CD4-positive, alpha-beta memory T cell (primary cell): ENCODE measurements at regions not wholly inside any gene's neighbourhood (a gene's known extent, or its start where the extent isn't known, plus 50 kb on each side); places are given as distances from the start of the nearest gene placed in this dataset.

Experiments used
- CTCF ChIA-PET: fragments of 350-600 bp; sonication (Branson Sonifier 250); formaldehyde crosslinking; loops from one replicate; lab custom pipeline; 2021; ENCODE audit warnings: inconsistent platforms; ENCODE audit not compliant: partially characterized antibody; lab: Charles Lee
- POLR2A ChIA-PET: fragments of 350-600 bp; sonication (Branson Sonifier 250); formaldehyde crosslinking; loops from one replicate; lab custom pipeline; 2021; ENCODE audit not compliant: partially characterized antibody; lab: Charles Lee
- DNase-seq, 5 donors: peaks; one replicate each; pipeline versions ENCODE4 v3.0.0 to v3.0.0-alpha.2; 2020 to 2022; ENCODE audit warnings: mixed read lengths in 1 of 5
- H3K27ac ChIP-seq: one replicate; pipeline ENCODE4 v1.7.0; 2013; ENCODE audit warnings: low read depth, low read length
- H3K27me3 ChIP-seq: 2 replicates; pipeline ENCODE4 v1.7.0; 2013; ENCODE audit warnings: mild to moderate bottlenecking, low read length, moderate library complexity; ENCODE audit not compliant: insufficient read depth
- H3K36me3 ChIP-seq: 2 replicates; pipeline ENCODE4 v1.7.0; 2013; ENCODE audit warnings: mild to moderate bottlenecking, low read length, moderate library complexity; ENCODE audit not compliant: insufficient read depth
- H3K4me1 ChIP-seq: 2 replicates; pipeline ENCODE4 v1.7.0; 2013; ENCODE audit warnings: mild to moderate bottlenecking, low read length, moderate library complexity; ENCODE audit not compliant: insufficient read depth
- H3K4me3 ChIP-seq, 2 donors: one replicate each; pipeline ENCODE4 v1.7.0; 2013; ENCODE audit warnings: low read length in 2 of 2, mild to moderate bottlenecking in 1 of 2
- H3K9me3 ChIP-seq, 2 donors: one replicate each; pipeline ENCODE4 v1.7.0; 2013; ENCODE audit warnings: low read length in 2 of 2, control low read depth in 1 of 2; ENCODE audit not compliant: control insufficient read depth in 1 of 2
- H3K27ac Mint-ChIP-seq, 7 donors: one replicate each; pipeline ENCODE4 v1.8.0; 2020 to 2021; ENCODE audit warnings: mixed read lengths in 7 of 7, mild to moderate bottlenecking in 6 of 7, inconsistent platforms in 3 of 7, moderate library complexity in 3 of 7
- H3K27me3 Mint-ChIP-seq, 2 donors: one replicate each; pipeline ENCODE4 v1.8.0; 2020 to 2021; ENCODE audit warnings: mixed read lengths in 2 of 2
- H3K36me3 Mint-ChIP-seq, 2 donors: one replicate each; pipeline ENCODE4 v1.8.0; 2020 to 2021; ENCODE audit warnings: mixed read lengths in 2 of 2, inconsistent platforms in 1 of 2, mild to moderate bottlenecking in 1 of 2
- H3K4me1 Mint-ChIP-seq, 4 donors: one replicate each; pipeline ENCODE4 v1.8.0; 2020 to 2021; ENCODE audit warnings: mixed read lengths in 4 of 4, mild to moderate bottlenecking in 1 of 4
- H3K4me3 Mint-ChIP-seq, 8 donors: one replicate each; pipeline ENCODE4 v1.8.0; 2020 to 2021; ENCODE audit warnings: mixed read lengths in 8 of 8, mild to moderate bottlenecking in 7 of 8, moderate library complexity in 6 of 8, inconsistent platforms in 3 of 8
- H3K9me3 Mint-ChIP-seq, 8 donors: one replicate each; pipeline ENCODE4 v1.8.0; 2020 to 2021; ENCODE audit warnings: mixed read lengths in 8 of 8, mild to moderate bottlenecking in 5 of 8, inconsistent platforms in 3 of 8, moderate library complexity in 1 of 8
- intact Hi-C: fragments of 100-400 bp; cut with micrococcal nuclease; formaldehyde crosslinking; loops from one replicate; pipeline ENCODE4 v1.15.1; 2023

- POLR2A ChIA-PET: no interaction called here
- no peaks in the 10 kb centered on the region for H3K9me3 ChIP-seq
- no peaks in the 10 kb centered on the region for H3K4me1 ChIP-seq
- H3K27me3 ChIP-seq: no peaks in the 10 kb centered on the region
- Mint-ChIP-seq H3K36me3 (no peaks in the 10 kb centered on the region), H3K27ac (no peak overlapping the region), H3K27me3 (peaks cover 0 to 1% of the 10 kb centered on the region in 2 donors), H3K4me3 (no peak overlapping the region), H3K9me3 (no peaks in the 10 kb centered on the region), H3K4me1 (no peaks in the 10 kb centered on the region)
- CTCF ChIA-PET: no interaction called here
- DNase-seq: no peak
- no peak overlapping the region for H3K4me3 ChIP-seq
- intact Hi-C loops: no loop called here
- no peak overlapping the region for H3K27ac ChIP-seq
- no peaks in the 10 kb centered on the region for H3K36me3 ChIP-seq
Measured at GRCh38 chr1:57741521-57741920, 317.7 kb upstream of the DAB1 start.

GRCh38 chr1:57736940-57737339 is 313.1 kb upstream of the DAB1 start:
- H3K27ac Mint-ChIP-seq: no peak overlapping the region
- ChIA-PET CTCF (no interaction called here), POLR2A (no interaction called here)
- no peaks in the 10 kb centered on the region for H3K36me3 Mint-ChIP-seq
- H3K9me3 ChIP-seq: no peaks in the 10 kb centered on the region
- H3K4me3 ChIP-seq: no peak overlapping the region
- intact Hi-C loops: no loop called here
- peaks cover 0 to 1% of the 10 kb centered on the region in 2 donors for H3K27me3 Mint-ChIP-seq
- no peak for DNase-seq
- H3K4me3 Mint-ChIP-seq: no peak overlapping the region
- peaks cover 0 to 3% (median 0%) of the 10 kb centered on the region in 8 donors for H3K9me3 Mint-ChIP-seq
- H3K4me1 Mint-ChIP-seq: no peaks in the 10 kb centered on the region
- H3K4me1 ChIP-seq: no peaks in the 10 kb centered on the region
- H3K27ac ChIP-seq: no peak overlapping the region
- H3K27me3 ChIP-seq: no peaks in the 10 kb centered on the region
- no peaks in the 10 kb centered on the region for H3K36me3 ChIP-seq

- no peak overlapping the region for H3K27ac Mint-ChIP-seq
- no peak overlapping the region for H3K4me3 Mint-ChIP-seq
- DNase-seq: no peak
- H3K27me3 Mint-ChIP-seq: peaks cover 0 to 2% of the 10 kb centered on the region in 2 donors
- H3K36me3 ChIP-seq: no peaks in the 10 kb centered on the region
- H3K27me3 ChIP-seq: no peaks in the 10 kb centered on the region
- peaks cover 0 to 1% (median 0%) of the 10 kb centered on the region in 4 donors for H3K4me1 Mint-ChIP-seq
- H3K9me3 Mint-ChIP-seq: no peaks in the 10 kb centered on the region
- no peak overlapping the region for H3K27ac ChIP-seq
- H3K9me3 ChIP-seq: no peaks in the 10 kb centered on the region
- no peaks in the 10 kb centered on the region for H3K4me1 ChIP-seq
- ChIA-PET CTCF (no interaction called here), POLR2A (no interaction called here)
- no peaks in the 10 kb centered on the region for H3K36me3 Mint-ChIP-seq
- intact Hi-C loops: no loop called here
- no peak overlapping the region for H3K4me3 ChIP-seq
Measured at GRCh38 chr1:57729181-57729580, 305.3 kb upstream of the DAB1 start.

GRCh38 chr1:57727121-57727520 is 303.3 kb upstream of the DAB1 start:
- no peak for DNase-seq
- Histone ChIP-seq H3K27me3 (no peaks in the 10 kb centered on the region), H3K4me3 (no peak overlapping the region), H3K9me3 (no peaks in the 10 kb centered on the region), H3K4me1 (no peaks in the 10 kb centered on the region), H3K27ac (no peak overlapping the region), H3K36me3 (no peaks in the 10 kb centered on the region)
- Mint-ChIP-seq H3K9me3 (no peaks in the 10 kb centered on the region), H3K27me3 (peaks cover 0 to 2% of the 10 kb centered on the region in 2 donors), H3K27ac (no peak overlapping the region), H3K36me3 (no peaks in the 10 kb centered on the region), H3K4me3 (no peak overlapping the region), H3K4me1 (peaks cover 0 to 1% (median 0%) of the 10 kb centered on the region in 4 donors)
- ChIA-PET POLR2A (no interaction called here), CTCF (no interaction called here)
- intact Hi-C loops: no loop called here

GRCh38 chr1:57725318-57725717 is 301.5 kb upstream of the DAB1 start:
- H3K4me3 ChIP-seq: no peak overlapping the region
- H3K9me3 ChIP-seq: no peaks in the 10 kb centered on the region
- no peak for DNase-seq
- Mint-ChIP-seq H3K4me1 (peaks cover 0 to 1% (median 0%) of the 10 kb centered on the region in 4 donors), H3K27me3 (peaks cover 0 to 2% of the 10 kb centered on the region in 2 donors), H3K36me3 (no peaks in the 10 kb centered on the region), H3K27ac (no peak overlapping the region), H3K4me3 (no peak overlapping the region), H3K9me3 (peaks cover 0 to 2% (median 0%) of the 10 kb centered on the region in 8 donors)
- H3K4me1 ChIP-seq: no peaks in the 10 kb centered on the region
- ChIA-PET POLR2A (no interaction called here), CTCF (no interaction called here)
- H3K27ac ChIP-seq: no peak overlapping the region
- H3K27me3 ChIP-seq: no peaks in the 10 kb centered on the region
- no peaks in the 10 kb centered on the region for H3K36me3 ChIP-seq
- intact Hi-C loops: no loop called here

GRCh38 chr1:57724535-57724934 is 300.7 kb upstream of the DAB1 start:
- no peak overlapping the region for H3K27ac ChIP-seq
- H3K4me3 Mint-ChIP-seq: no peak overlapping the region
- H3K4me1 ChIP-seq: no peaks in the 10 kb centered on the region
- no peaks in the 10 kb centered on the region for H3K36me3 Mint-ChIP-seq
- ChIA-PET CTCF (no interaction called here), POLR2A (no interaction called here)
- H3K36me3 ChIP-seq: no peaks in the 10 kb centered on the region
- intact Hi-C loops: no loop called here
- DNase-seq: no peak
- no peaks in the 10 kb centered on the region for H3K9me3 ChIP-seq
- H3K9me3 Mint-ChIP-seq: peaks cover 0 to 2% (median 0%) of the 10 kb centered on the region in 8 donors
- H3K4me1 Mint-ChIP-seq: peaks cover 0 to 1% (median 0%) of the 10 kb centered on the region in 4 donors
- no peaks in the 10 kb centered on the region for H3K27me3 ChIP-seq
- H3K4me3 ChIP-seq: no peak overlapping the region
- H3K27ac Mint-ChIP-seq: no peak overlapping the region
- peaks cover 0 to 2% of the 10 kb centered on the region in 2 donors for H3K27me3 Mint-ChIP-seq

GRCh38 chr1:57722285-57722978 is 298.6 kb upstream of the DAB1 start:
- no peak for DNase-seq
- intact Hi-C loops: no loop called here
- peaks cover 0 to 2% (median 0%) of the 10 kb centered on the region in 8 donors for H3K9me3 Mint-ChIP-seq
- no peak overlapping the region for H3K4me3 Mint-ChIP-seq
- no peaks in the 10 kb centered on the region for H3K27me3 Mint-ChIP-seq
- no peaks in the 10 kb centered on the region for H3K4me1 Mint-ChIP-seq
- ChIA-PET POLR2A (no interaction called here), CTCF (no interaction called here)
- H3K27ac ChIP-seq: no peak overlapping the region
- no peak overlapping the region for H3K4me3 ChIP-seq
- H3K36me3 ChIP-seq: no peaks in the 10 kb centered on the region
- no peaks in the 10 kb centered on the region for H3K36me3 Mint-ChIP-seq
- H3K27me3 ChIP-seq: no peaks in the 10 kb centered on the region
- H3K4me1 ChIP-seq: no peaks in the 10 kb centered on the region
- no peaks in the 10 kb centered on the region for H3K9me3 ChIP-seq
- H3K27ac Mint-ChIP-seq: no peak overlapping the region
